ENCODE measurements at regions not wholly inside any gene's neighbourhood (a gene's known extent, or its start where the extent isn't known, plus 50 kb on each side); places are given as distances from the start of the nearest gene placed in this dataset.

DNA sequence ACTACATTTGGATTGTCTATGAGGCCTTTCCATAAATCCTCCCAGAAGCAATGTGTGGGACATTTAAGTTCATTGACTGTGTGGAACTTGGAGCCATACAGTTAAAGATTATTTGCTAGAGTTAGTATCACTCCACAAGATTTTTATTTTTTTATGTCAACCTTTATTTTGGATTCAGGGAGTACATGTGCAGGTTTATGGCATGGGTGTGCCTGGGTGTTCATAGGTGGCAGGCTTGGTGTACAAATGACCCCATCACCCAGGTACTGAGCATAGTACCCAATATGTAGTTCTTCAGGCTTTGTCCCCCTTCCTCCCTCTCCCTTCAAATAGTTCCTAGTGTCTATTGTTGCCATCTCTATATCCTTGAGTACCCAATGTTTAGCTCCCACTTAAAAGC, 199.8 kb upstream of the ZFP42 start:
- CTCF ChIA-PET = no interaction called here
- Mint-ChIP-seq H3K27ac (no peak overlapping the region), H3K4me1 (no peaks in the 10 kb centered on the region), H3K9me3 (peaks cover 3% of the 10 kb centered on the region), H3K36me3 (ENCODE audit: low read depth) (no peaks in the 10 kb centered on the region), H3K4me3 (no peak overlapping the region), H3K27me3 (no peaks in the 10 kb centered on the region)
- intact Hi-C loops (cut with micrococcal nuclease) = no loop called here
- ATAC-seq (ENCODE audit: low read depth) = no peak
- POLR2A ChIA-PET = no interaction called here
- DNase-seq = no peak
- TF ChIP-seq, protein P1, sequence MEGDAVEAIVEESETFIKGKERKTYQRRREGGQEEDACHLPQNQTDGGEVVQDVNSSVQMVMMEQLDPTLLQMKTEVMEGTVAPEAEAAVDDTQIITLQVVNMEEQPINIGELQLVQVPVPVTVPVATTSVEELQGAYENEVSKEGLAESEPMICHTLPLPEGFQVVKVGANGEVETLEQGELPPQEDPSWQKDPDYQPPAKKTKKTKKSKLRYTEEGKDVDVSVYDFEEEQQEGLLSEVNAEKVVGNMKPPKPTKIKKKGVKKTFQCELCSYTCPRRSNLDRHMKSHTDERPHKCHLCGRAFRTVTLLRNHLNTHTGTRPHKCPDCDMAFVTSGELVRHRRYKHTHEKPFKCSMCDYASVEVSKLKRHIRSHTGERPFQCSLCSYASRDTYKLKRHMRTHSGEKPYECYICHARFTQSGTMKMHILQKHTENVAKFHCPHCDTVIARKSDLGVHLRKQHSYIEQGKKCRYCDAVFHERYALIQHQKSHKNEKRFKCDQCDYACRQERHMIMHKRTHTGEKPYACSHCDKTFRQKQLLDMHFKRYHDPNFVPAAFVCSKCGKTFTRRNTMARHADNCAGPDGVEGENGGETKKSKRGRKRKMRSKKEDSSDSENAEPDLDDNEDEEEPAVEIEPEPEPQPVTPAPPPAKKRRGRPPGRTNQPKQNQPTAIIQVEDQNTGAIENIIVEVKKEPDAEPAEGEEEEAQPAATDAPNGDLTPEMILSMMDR (IDR thresholded peaks at IDR 0.05) = no peak

DNA sequence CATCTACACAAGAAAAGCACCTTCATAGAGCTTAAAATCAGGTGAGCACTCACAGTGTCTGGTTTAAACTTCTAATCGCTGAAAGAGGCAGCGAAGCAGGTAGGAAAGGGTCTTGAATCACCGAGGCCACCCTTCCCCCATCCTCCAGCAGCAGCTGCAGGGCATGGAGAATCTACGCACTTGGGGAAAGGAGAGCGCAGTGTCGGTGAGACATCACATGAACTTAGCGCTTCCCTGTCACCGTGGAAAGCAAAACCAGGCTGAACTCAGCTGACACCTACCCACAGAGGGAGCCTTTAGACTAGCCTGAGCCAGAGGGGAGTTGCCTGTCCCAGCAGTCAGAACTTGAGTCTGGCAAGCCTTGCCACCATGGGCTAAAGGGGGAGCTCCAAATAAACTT, 197.2 kb upstream of the ZFP42 start:
- Mint-ChIP-seq H3K9me3 (peaks cover 11% of the 10 kb centered on the region), H3K36me3 (ENCODE audit: low read depth) (no peaks in the 10 kb centered on the region), H3K4me3 (no peak overlapping the region), H3K27ac (no peak overlapping the region), H3K4me1 (no peaks in the 10 kb centered on the region), H3K27me3 (no peaks in the 10 kb centered on the region)
- DNase-seq (no peak), ATAC-seq (ENCODE audit: low read depth) (no peak)
- ChIA-PET POLR2A (no interaction called here), CTCF (no interaction called here)
- intact Hi-C loops (cut with micrococcal nuclease) = no loop called here
- TF ChIP-seq, protein P1 (IDR thresholded peaks at IDR 0.05) = no peak

DNA sequence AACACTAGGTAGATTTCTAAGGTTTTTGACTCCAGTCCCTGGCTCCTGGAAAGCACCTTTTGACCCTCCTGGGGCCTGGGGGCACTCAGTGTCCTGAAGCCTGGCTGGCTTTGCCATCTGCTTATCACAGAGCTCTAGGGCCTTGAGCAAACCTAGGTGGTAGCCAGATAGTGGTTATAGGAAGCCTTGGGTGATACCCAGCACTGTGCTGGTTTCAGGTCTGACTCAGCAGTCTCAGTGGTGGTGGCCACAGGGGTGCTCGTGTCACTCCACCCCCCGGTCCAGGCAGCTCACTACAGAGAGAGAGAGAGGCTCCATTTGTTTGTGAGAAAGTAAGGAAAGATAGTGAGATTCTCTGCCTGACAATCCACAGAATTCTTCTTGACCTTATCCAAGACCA, 195.8 kb upstream of the ZFP42 start:
- ATAC-seq (ENCODE audit: low read depth) (no peak), DNase-seq (no peak)
- TF ChIP-seq, protein P1 (IDR thresholded peaks at IDR 0.05) = no peak
- CTCF ChIA-PET = no interaction called here
- intact Hi-C loops (cut with micrococcal nuclease) = no loop called here
- Mint-ChIP-seq H3K4me3 (no peak overlapping the region), H3K27me3 (no peaks in the 10 kb centered on the region), H3K36me3 (ENCODE audit: low read depth) (no peaks in the 10 kb centered on the region), H3K27ac (no peak overlapping the region), H3K4me1 (no peaks in the 10 kb centered on the region), H3K9me3 (peaks cover 13% of the 10 kb centered on the region)
- POLR2A ChIA-PET = no interaction called here

- Mint-ChIP-seq H3K4me3 (no peak overlapping the region), H3K36me3 (ENCODE audit: low read depth) (no peaks in the 10 kb centered on the region), H3K27ac (no peak overlapping the region), H3K27me3 (no peaks in the 10 kb centered on the region), H3K9me3 (peaks cover 10% of the 10 kb centered on the region), H3K4me1 (no peaks in the 10 kb centered on the region)
- no peak for DNase-seq
- TF ChIP-seq, protein P1 (IDR thresholded peaks at IDR 0.05) = no peak
- CTCF ChIA-PET = no interaction called here
- no peak for ATAC-seq (ENCODE audit: low read depth)
- intact Hi-C loops (cut with micrococcal nuclease) = no loop called here
- POLR2A ChIA-PET = no interaction called here
Measured at GRCh38 chr4:187811591-187811990, 184.0 kb upstream of the ZFP42 start.

DNA sequence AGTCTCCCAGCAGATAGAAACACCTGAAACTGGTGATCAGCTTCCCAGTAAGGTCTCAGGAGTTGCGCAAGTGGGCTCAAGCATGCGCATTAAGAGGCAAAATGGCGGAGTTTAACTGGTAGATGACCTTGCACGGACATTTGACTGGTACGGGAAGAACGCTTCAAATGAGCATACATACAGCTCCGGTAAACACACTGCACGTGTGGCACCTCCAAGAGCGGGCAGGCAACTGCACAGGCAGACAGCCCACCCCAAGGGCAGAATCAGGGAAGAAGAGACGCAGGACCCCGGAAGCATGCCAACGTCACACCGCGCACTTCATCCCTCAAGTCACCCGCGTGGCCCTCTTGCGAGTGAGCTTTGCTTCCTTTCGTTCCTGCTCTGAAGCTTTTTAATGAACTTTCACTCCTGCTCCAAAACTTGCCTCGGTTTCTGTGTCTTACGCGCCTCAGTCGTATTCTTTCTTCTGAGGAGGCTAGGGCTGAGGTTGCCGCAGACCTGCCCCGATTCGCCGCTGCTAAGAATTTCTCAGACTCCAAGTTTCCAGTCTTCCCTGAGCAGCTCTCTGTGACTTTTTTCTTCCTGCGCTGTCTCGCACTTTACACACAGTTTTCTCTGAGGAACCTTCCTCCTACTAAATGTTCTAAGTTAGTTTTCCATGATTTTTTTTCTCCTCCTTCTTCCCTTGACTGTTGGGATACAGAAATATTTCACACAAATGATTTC, 180.7 kb upstream of the ZFP42 start:
- H3K36me3 Mint-ChIP-seq (ENCODE audit: low read depth) = no peaks in the 10 kb centered on the region
- POLR2A ChIA-PET = no interaction called here
- H3K4me1 Mint-ChIP-seq = no peaks in the 10 kb centered on the region
- no peak overlapping the region for H3K4me3 Mint-ChIP-seq
- TF ChIP-seq, protein P1 (IDR thresholded peaks at IDR 0.05) = no peak
- ATAC-seq (ENCODE audit: low read depth) (no peak), DNase-seq (no peak)
- H3K27me3 Mint-ChIP-seq = no peaks in the 10 kb centered on the region
- H3K9me3 Mint-ChIP-seq = peaks cover 9% of the 10 kb centered on the region
- CTCF ChIA-PET = no interaction called here
- intact Hi-C loops (cut with micrococcal nuclease) = no loop called here
- peak overlapping the region; percentile 54 for H3K27ac Mint-ChIP-seq
